ENCODE measurements at regions not wholly inside any gene's neighbourhood (a gene's known extent, or its start where the extent isn't known, plus 50 kb on each side); places are given as distances from the start of the nearest gene placed in this dataset.

GRCh38 chr2:215752991-215753390, 260.4 kb downstream of the MREG start:
- TF ChIP-seq CTCF (IDR thresholded peaks at IDR 0.05) (no peak), POLR2A (IDR thresholded peaks at IDR 0.05) (no peak)
